ENCODE measurements at regions not wholly inside any gene's neighbourhood (a gene's known extent, or its start where the extent isn't known, plus 50 kb on each side); places are given as distances from the start of the nearest gene placed in this dataset.

- Histone ChIP-seq H3K4me1 (replicated peaks in 1 of 4; ENCODE audit: control insufficient read depth in 3 of 4, insufficient read depth in 4 of 4, low read length in 3 of 4) (no peaks in the 10 kb centered on the region), H3K79me1 (ENCODE audit: low read depth, low read length) (no peaks in the 10 kb centered on the region), H3K18ac (ENCODE audit: extremely low read depth, low read length) (no peak overlapping the region), H3K9me3 (ENCODE audit: insufficient read depth in 2 of 2, low read depth in 1 of 2, low read length in 1 of 2) (no peaks in the 10 kb centered on the region), H3K4me3 (ENCODE audit: extremely low read depth in 1 of 4, insufficient read depth in 2 of 4, low read depth in 3 of 4, low read length in 4 of 4) (no peak overlapping the region), H2BK120ac (replicated peaks; ENCODE audit: low read depth, low read length) (no peak overlapping the region), H3K27ac (ENCODE audit: low read depth, low read length) (no peak overlapping the region), H2AFZ (ENCODE audit: low read length) (no peak overlapping the region), H3K4me2 (ENCODE audit: insufficient read depth in 1 of 2, low read depth in 2 of 2, low read length in 2 of 2) (no peak overlapping the region), H4K8ac (ENCODE audit: extremely low read depth, insufficient read depth, low read length) (no peak overlapping the region), H3K36me3 (ENCODE audit: control insufficient read depth in 2 of 4, insufficient read depth in 4 of 4, low read length in 3 of 4) (no peaks in the 10 kb centered on the region), H3K79me2 (ENCODE audit: control insufficient read depth in 1 of 2, insufficient read depth in 2 of 2, low read length in 2 of 2) (no peaks in the 10 kb centered on the region), H3K4ac (replicated peaks; ENCODE audit: insufficient read length, low read depth, low read length) (no peak overlapping the region), H3K56ac (replicated peaks; ENCODE audit: insufficient read length, low read depth, low read length) (no peak overlapping the region), H3K23ac (ENCODE audit: insufficient read length) (no peak overlapping the region), H4K91ac (replicated peaks; ENCODE audit: insufficient read length, low read length) (no peak overlapping the region), H2BK12ac (ENCODE audit: low read depth, low read length) (no peak overlapping the region), H2BK20ac (ENCODE audit: low read length) (no peak overlapping the region), H3K23me2 (ENCODE audit: low read depth, low read length) (no peaks in the 10 kb centered on the region), H3K14ac (ENCODE audit: insufficient read length) (no peak overlapping the region), H2AK5ac (ENCODE audit: low read depth, low read length) (no peak overlapping the region), H3K27me3 (replicated peaks in 1 of 4; ENCODE audit: control insufficient read depth in 3 of 4, extremely low read depth in 1 of 4, insufficient read depth in 3 of 4, low read length in 3 of 4) (no peaks in the 10 kb centered on the region), H2BK15ac (ENCODE audit: low read length) (no peak overlapping the region), H3K9ac (replicated peaks in 1 of 4; ENCODE audit: extremely low read depth in 1 of 4, low read depth in 3 of 4, low read length in 3 of 4) (no peak overlapping the region), H4K20me1 (replicated peaks in 1 of 2; ENCODE audit: control insufficient read depth in 1 of 2, insufficient read depth in 2 of 2, low read length in 2 of 2) (no peaks in the 10 kb centered on the region), H4K5ac (ENCODE audit: insufficient read length, low read depth, low read length) (no peak overlapping the region), H2BK5ac (ENCODE audit: low read depth, low read length) (no peak overlapping the region)
- CTCF ChIA-PET (ENCODE audit: partially characterized antibody) = interaction anchor here (1.1 to 1.2 kb wide), 2 partner anchors 19 to 542 kb away, joined by 3 read pairs; no protein-coding TSS in a partner anchor
- WGBS, 2 experiments (ENCODE audit: extremely low coverage in 1 of 2, insufficient coverage in 1 of 2, insufficient read length in 1 of 2, insufficient replicate concordance in 2 of 2, low coverage in 1 of 2, low lambda C conversion rate in 2 of 2, missing lambda C conversion rate in 1 of 2) = 100% methylated on average over 2 of the region's 2 CpGs; no CpG with 5 or more reads in 1 of the 2 experiments
- FAIRE-seq (no peak), DNase-seq (ENCODE audit: low read depth in 1 of 2, low spot score in 2 of 2) (no peak)
- POLR2A ChIA-PET (ENCODE audit: partially characterized antibody) = no interaction called here
- TF ChIP-seq MAX (IDR thresholded peaks at IDR 0.05) = no peak
- no peak for TF ChIP-seq SAP30 (IDR thresholded peaks at IDR 0.05; ENCODE audit: insufficient read depth, insufficient replicate concordance, low read length)
Measured at GRCh38 chr17:71505200-71505599, 615.6 kb upstream of the SOX9 start.
